HepG2 (cell line): ENCODE measurements at regions not wholly inside any gene's neighbourhood (a gene's known extent, or its start where the extent isn't known, plus 50 kb on each side); places are given as distances from the start of the nearest gene placed in this dataset.

Source experiments
- BHLHE40 ChIP-seq: IDR thresholded peaks from 2 replicates; pipeline ENCODE4 v1.6.1; 2011; ENCODE audit warnings: low read length, improper control_type of control experiment
- EP300 ChIP-seq, 3 experiments: sonication (generic) in 1 of 3; formaldehyde crosslinking in 1 of 3; IDR thresholded peaks; 2 replicates each; pipeline versions ENCODE4 v1.5.1 to v1.6.1; 2011 to 2020; ENCODE audit warnings: low read depth in 2 of 3, low read length in 2 of 3, borderline replicate concordance in 1 of 3, improper control_type of control experiment in 1 of 3, mild to moderate bottlenecking in 1 of 3, missing genetic modification reagents in 1 of 3, moderate library complexity in 1 of 3
- FOXA1 ChIP-seq, 2 experiments: fragments of 450-650 bp in 1 of 2; sonication (generic) in 1 of 2; formaldehyde crosslinking in 1 of 2; IDR thresholded peaks; 2 replicates each; pipeline versions ENCODE4 v1.4.0 to v1.6.1; 2016 to 2020; ENCODE audit warnings: missing genetic modification reagents in 1 of 2
- GFI1 ChIP-seq: sonication (generic); formaldehyde crosslinking; IDR thresholded peaks from 2 replicates; pipeline ENCODE4 v1.5.0; 2020; ENCODE audit warnings: missing genetic modification reagents, mild to moderate bottlenecking, borderline replicate concordance
- GTF3A ChIP-seq: sonication (generic); formaldehyde crosslinking; conservative IDR thresholded peaks from 2 replicates; pipeline ENCODE4 v1.4.0; 2020; ENCODE audit warnings: mild to moderate bottlenecking, missing genetic modification reagents
- HHEX ChIP-seq: IDR thresholded peaks from 2 replicates; pipeline ENCODE4 v1.6.1; 2016; ENCODE audit warnings: control low read depth
- HNF4G ChIP-seq, 2 experiments: sonication (generic) in 1 of 2; formaldehyde crosslinking in 1 of 2; IDR thresholded peaks; 2 replicates each; pipeline versions ENCODE4 v1.4.0 to v1.6.1; 2011 to 2020; ENCODE audit warnings: borderline replicate concordance in 2 of 2, low read depth in 2 of 2, mild to moderate bottlenecking in 2 of 2, low read length in 1 of 2, missing genetic modification reagents in 1 of 2, moderate library complexity in 1 of 2
- JARID2 ChIP-seq: sonication (generic); formaldehyde crosslinking; IDR thresholded peaks from 2 replicates; pipeline ENCODE4 v1.8.1; 2023; ENCODE audit warnings: missing genetic modification reagents, inconsistent platforms; ENCODE audit not compliant: insufficient replicate concordance
- KLF9 ChIP-seq: IDR thresholded peaks from 2 replicates; pipeline ENCODE4 v1.6.1; 2016; ENCODE audit warnings: low read depth
- NR2F2 ChIP-seq: IDR thresholded peaks from 2 replicates; pipeline ENCODE4 v1.6.1; 2012; ENCODE audit warnings: low read depth, inconsistent platforms, borderline replicate concordance
- PHF21A ChIP-seq: sonication (generic); formaldehyde crosslinking; IDR thresholded peaks from 2 replicates; pipeline ENCODE4 v1.5.0; 2020; ENCODE audit warnings: mild to moderate bottlenecking, missing genetic modification reagents
- SIX4 ChIP-seq: sonication (generic); formaldehyde crosslinking; IDR thresholded peaks from 2 replicates; pipeline ENCODE4 v1.4.0; 2020; ENCODE audit warnings: missing genetic modification reagents
- SMAD3 ChIP-seq: sonication (generic); formaldehyde crosslinking; IDR thresholded peaks from 2 replicates; pipeline ENCODE4 v1.4.0; 2020; ENCODE audit warnings: missing genetic modification reagents
- SMAD9 ChIP-seq: sonication (generic); formaldehyde crosslinking; IDR thresholded peaks from 2 replicates; pipeline ENCODE4 v1.5.1; 2020; ENCODE audit warnings: mild to moderate bottlenecking, missing genetic modification reagents
- SMARCC2 ChIP-seq: fragments of 450-650 bp; IDR thresholded peaks from 2 replicates; pipeline ENCODE4 v1.6.1; 2017; ENCODE audit warnings: antibody characterized with exemption, mild to moderate bottlenecking
- SMYD3 ChIP-seq: sonication (generic); formaldehyde crosslinking; IDR thresholded peaks from 2 replicates; pipeline ENCODE4 v1.8.1; 2023; ENCODE audit warnings: mild to moderate bottlenecking, missing genetic modification reagents
- TCF7 ChIP-seq: sonication (generic); IDR thresholded peaks from 2 replicates; pipeline ENCODE4 v1.6.1; 2016; ENCODE audit warnings: antibody characterized with exemption, low read depth
- ZFX ChIP-seq: sonication (generic); formaldehyde crosslinking; IDR thresholded peaks from 2 replicates; pipeline ENCODE4 v1.4.0; 2020; ENCODE audit warnings: mild to moderate bottlenecking, low read depth, missing genetic modification reagents, moderate library complexity
- ZMYM2 ChIP-seq: sonication (generic); formaldehyde crosslinking; IDR thresholded peaks from 2 replicates; pipeline ENCODE4 v1.8.0; 2022; ENCODE audit warnings: mild to moderate bottlenecking, missing genetic modification reagents
- ZNF180 ChIP-seq: sonication (generic); formaldehyde crosslinking; IDR thresholded peaks from 2 replicates; pipeline ENCODE4 v1.4.0; 2020; ENCODE audit warnings: low read depth, missing genetic modification reagents, borderline replicate concordance
- ZNF326 ChIP-seq: sonication (generic); formaldehyde crosslinking; IDR thresholded peaks from 2 replicates; pipeline ENCODE4 v1.4.0; 2020; ENCODE audit warnings: missing genetic modification reagents, borderline replicate concordance
- ZNF644 ChIP-seq: IDR thresholded peaks from 2 replicates; pipeline ENCODE4 v1.6.1; 2016; ENCODE audit warnings: low read depth
- ZNF672 ChIP-seq: sonication (generic); formaldehyde crosslinking; IDR thresholded peaks from 2 replicates; pipeline ENCODE4 v1.8.1; 2022; ENCODE audit warnings: missing genetic modification reagents
- ZNF75D ChIP-seq: sonication (generic); formaldehyde crosslinking; IDR thresholded peaks from 2 replicates; pipeline ENCODE4 v1.8.1; 2023; ENCODE audit warnings: missing genetic modification reagents, mild to moderate bottlenecking, borderline replicate concordance
- TF ChIP-seq, protein P1 (sequence below): sonication (generic); formaldehyde crosslinking; IDR thresholded peaks from 2 replicates; pipeline ENCODE4 v1.4.0; 2020; ENCODE audit warnings: mild to moderate bottlenecking, missing genetic modification reagents
- TF ChIP-seq, protein P2 (sequence below): sonication (generic); formaldehyde crosslinking; IDR thresholded peaks from 2 replicates; pipeline ENCODE4 v1.4.0; 2020; ENCODE audit warnings: mild to moderate bottlenecking, missing genetic modification reagents, borderline replicate concordance

DNA sequence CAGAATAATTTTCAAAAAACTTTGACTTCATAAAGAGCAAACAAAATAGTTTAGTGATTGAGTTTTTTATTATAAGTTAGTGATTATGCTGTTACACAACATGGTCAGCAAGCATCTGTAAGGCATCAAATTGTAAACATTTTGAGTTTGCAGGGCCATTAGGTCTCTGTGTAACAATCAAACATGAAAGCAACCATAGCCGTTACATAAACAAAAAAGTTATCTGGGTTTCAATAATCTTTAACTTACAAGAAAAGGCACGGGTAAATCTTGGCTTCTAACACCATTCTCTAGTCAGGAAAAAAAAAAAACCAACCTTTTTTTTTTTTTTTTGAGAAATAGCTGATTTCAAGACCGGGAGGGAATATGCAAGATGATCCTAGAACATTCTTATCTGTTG lies 1941.1 kb downstream of the PCDH7 start (continued):
- TF ChIP-seq ZFX (CRISPR knock-in tag), result no peak
- peak; percentile 86 for TF ChIP-seq GFI1 (CRISPR knock-in tag)
- TF ChIP-seq NR2F2, result peak; percentile 98
- TF ChIP-seq SMAD3, result no peak
- no peak for TF ChIP-seq ZMYM2
- TF ChIP-seq SMYD3 (CRISPR knock-in tag), result no peak
- no peak for TF ChIP-seq ZNF326 (CRISPR knock-in tag)
- TF ChIP-seq HNF4G (IDR thresholded peaks at IDR 0.05; ENCODE audit: borderline replicate concordance, low read depth, low read length), result no peak
- TF ChIP-seq HNF4G (CRISPR knock-in tag; IDR thresholded peaks at IDR 0.05; ENCODE audit: borderline replicate concordance, low read depth), result no peak
- no peak for TF ChIP-seq SMAD9 (CRISPR knock-in tag)
- TF ChIP-seq HHEX (CRISPR knock-in tag), result peak; percentile 86
- no peak for TF ChIP-seq FOXA1 (IDR thresholded peaks at IDR 0.05)
- TF ChIP-seq FOXA1 (CRISPR knock-in tag; IDR thresholded peaks at IDR 0.05), result peak; percentile 54
- no peak for TF ChIP-seq GTF3A (CRISPR knock-in tag)
- TF ChIP-seq PHF21A, result no peak
- TF ChIP-seq, protein P1, sequence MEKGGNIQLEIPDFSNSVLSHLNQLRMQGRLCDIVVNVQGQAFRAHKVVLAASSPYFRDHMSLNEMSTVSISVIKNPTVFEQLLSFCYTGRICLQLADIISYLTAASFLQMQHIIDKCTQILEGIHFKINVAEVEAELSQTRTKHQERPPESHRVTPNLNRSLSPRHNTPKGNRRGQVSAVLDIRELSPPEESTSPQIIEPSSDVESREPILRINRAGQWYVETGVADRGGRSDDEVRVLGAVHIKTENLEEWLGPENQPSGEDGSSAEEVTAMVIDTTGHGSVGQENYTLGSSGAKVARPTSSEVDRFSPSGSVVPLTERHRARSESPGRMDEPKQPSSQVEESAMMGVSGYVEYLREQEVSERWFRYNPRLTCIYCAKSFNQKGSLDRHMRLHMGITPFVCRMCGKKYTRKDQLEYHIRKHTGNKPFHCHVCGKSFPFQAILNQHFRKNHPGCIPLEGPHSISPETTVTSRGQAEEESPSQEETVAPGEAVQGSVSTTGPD (CRISPR knock-in tag), result no peak
- no peak for TF ChIP-seq ZNF644 (CRISPR knock-in tag)
- TF ChIP-seq BHLHE40, result peak; percentile 35; the same call in 1 of the 2 replicates
- peak; percentile 83 for TF ChIP-seq TCF7
- no peak for TF ChIP-seq JARID2 (CRISPR knock-in tag)
- TF ChIP-seq ZNF672 (CRISPR knock-in tag), result no peak
- TF ChIP-seq SIX4 (CRISPR knock-in tag), result no peak
- TF ChIP-seq ZNF180 (CRISPR knock-in tag), result no peak
- TF ChIP-seq EP300 (IDR thresholded peaks at IDR 0.05; ENCODE audit: low read depth in 2 of 2, low read length in 2 of 2), result peak in 1 of 2 experiments; percentile 56; a peak in 2 of 4 replicates
- no peak for TF ChIP-seq EP300 (CRISPR knock-in tag; IDR thresholded peaks at IDR 0.05; ENCODE audit: borderline replicate concordance)
- no peak for TF ChIP-seq KLF9
- TF ChIP-seq ZNF75D (CRISPR knock-in tag), result no peak
- no peak for TF ChIP-seq SMARCC2
- TF ChIP-seq, protein P2, sequence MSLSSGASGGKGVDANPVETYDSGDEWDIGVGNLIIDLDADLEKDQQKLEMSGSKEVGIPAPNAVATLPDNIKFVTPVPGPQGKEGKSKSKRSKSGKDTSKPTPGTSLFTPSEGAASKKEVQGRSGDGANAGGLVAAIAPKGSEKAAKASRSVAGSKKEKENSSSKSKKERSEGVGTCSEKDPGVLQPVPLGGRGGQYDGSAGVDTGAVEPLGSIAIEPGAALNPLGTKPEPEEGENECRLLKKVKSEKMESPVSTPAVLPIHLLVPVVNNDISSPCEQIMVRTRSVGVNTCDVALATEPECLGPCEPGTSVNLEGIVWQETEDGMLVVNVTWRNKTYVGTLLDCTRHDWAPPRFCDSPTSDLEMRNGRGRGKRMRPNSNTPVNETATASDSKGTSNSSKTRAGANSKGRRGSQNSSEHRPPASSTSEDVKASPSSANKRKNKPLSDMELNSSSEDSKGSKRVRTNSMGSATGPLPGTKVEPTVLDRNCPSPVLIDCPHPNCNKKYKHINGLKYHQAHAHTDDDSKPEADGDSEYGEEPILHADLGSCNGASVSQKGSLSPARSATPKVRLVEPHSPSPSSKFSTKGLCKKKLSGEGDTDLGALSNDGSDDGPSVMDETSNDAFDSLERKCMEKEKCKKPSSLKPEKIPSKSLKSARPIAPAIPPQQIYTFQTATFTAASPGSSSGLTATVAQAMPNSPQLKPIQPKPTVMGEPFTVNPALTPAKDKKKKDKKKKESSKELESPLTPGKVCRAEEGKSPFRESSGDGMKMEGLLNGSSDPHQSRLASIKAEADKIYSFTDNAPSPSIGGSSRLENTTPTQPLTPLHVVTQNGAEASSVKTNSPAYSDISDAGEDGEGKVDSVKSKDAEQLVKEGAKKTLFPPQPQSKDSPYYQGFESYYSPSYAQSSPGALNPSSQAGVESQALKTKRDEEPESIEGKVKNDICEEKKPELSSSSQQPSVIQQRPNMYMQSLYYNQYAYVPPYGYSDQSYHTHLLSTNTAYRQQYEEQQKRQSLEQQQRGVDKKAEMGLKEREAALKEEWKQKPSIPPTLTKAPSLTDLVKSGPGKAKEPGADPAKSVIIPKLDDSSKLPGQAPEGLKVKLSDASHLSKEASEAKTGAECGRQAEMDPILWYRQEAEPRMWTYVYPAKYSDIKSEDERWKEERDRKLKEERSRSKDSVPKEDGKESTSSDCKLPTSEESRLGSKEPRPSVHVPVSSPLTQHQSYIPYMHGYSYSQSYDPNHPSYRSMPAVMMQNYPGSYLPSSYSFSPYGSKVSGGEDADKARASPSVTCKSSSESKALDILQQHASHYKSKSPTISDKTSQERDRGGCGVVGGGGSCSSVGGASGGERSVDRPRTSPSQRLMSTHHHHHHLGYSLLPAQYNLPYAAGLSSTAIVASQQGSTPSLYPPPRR, result peak; percentile 88
